IPS DF 6.9 (cell line): ENCODE measurements at regions not wholly inside any gene's neighbourhood (a gene's known extent, or its start where the extent isn't known, plus 50 kb on each side); places are given as distances from the start of the nearest gene placed in this dataset.

Experiments used
- DNase-seq: peaks from one replicate; pipeline ENCODE4 v3.0.0-alpha.2; 2013; ENCODE audit warnings: low read depth, low spot score
- H3K27ac ChIP-seq: one replicate; pipeline ENCODE4 v1.5.1; 2013; ENCODE audit warnings: low read length, control low read depth
- H3K27me3 ChIP-seq: 2 replicates; pipeline ENCODE4 v1.6.1; 2013; ENCODE audit warnings: mild to moderate bottlenecking, low read length; ENCODE audit not compliant: control insufficient read depth, insufficient read depth
- H3K36me3 ChIP-seq: 2 replicates; pipeline ENCODE4 v1.6.1; 2013; ENCODE audit warnings: low read length; ENCODE audit not compliant: control insufficient read depth, insufficient read depth
- H3K4me1 ChIP-seq: 2 replicates; pipeline ENCODE4 v1.6.1; 2013; ENCODE audit warnings: low read length; ENCODE audit not compliant: control insufficient read depth, insufficient read depth
- H3K4me3 ChIP-seq: 2 replicates; pipeline ENCODE4 v1.5.1; 2013; ENCODE audit warnings: mild to moderate bottlenecking, low read length
- H3K9me3 ChIP-seq: 2 replicates; pipeline ENCODE4 v1.6.1; 2013; ENCODE audit warnings: low read length, inconsistent platforms; ENCODE audit not compliant: control insufficient read depth, insufficient read depth
- WGBS: extraction: QIAGEN DNeasy Blood & Tissue Kit; methylation state at CpG from one replicate; pipeline ENCODE4 v1.1.7; 2013; ENCODE audit warnings: mixed read lengths, missing lambda C conversion rate; ENCODE audit not compliant: insufficient read length, insufficient coverage; 5-methylcytosine and 5-hydroxymethylcytosine counted together

DNA sequence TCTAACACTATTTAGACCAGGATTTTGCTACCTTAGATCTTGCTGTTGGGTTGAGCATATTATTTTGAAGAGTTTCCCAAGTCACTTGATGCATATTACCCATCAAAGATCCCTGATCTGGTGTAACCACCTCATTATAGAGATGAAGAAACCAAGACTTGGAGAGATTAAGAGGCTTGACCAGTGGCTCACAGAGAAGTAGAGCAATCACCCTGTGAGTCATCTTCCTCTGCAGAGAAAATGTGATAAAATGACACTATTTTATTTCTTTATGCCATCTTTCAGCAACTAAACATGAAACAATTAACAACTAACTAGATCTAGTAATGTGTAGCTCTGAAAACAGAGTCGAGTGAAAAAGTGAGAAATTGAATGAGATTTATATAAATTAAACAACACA, 76.1 kb downstream of the KIF4B start:
- no peaks in the 10 kb centered on the region for H3K27me3 ChIP-seq
- no peaks in the 10 kb centered on the region for H3K9me3 ChIP-seq
- no peaks in the 10 kb centered on the region for H3K36me3 ChIP-seq
- no peak overlapping the region for H3K27ac ChIP-seq
- DNase-seq: no peak
- no peaks in the 10 kb centered on the region for H3K4me1 ChIP-seq
- H3K4me3 ChIP-seq: no peak overlapping the region
- no CpG with 5 or more reads among the region's 1 CpG for WGBS

GRCh38 chr5:155091063-155091648, 77.6 kb downstream of the KIF4B start:
- Histone ChIP-seq H3K27ac (no peak overlapping the region), H3K4me1 (no peaks in the 10 kb centered on the region), H3K27me3 (no peaks in the 10 kb centered on the region), H3K36me3 (no peaks in the 10 kb centered on the region), H3K4me3 (no peak overlapping the region), H3K9me3 (no peaks in the 10 kb centered on the region)
- WGBS: no CpG with 5 or more reads among the region's 2 CpGs
- no peak for DNase-seq

- Histone ChIP-seq H3K4me1 (no peaks in the 10 kb centered on the region), H3K9me3 (no peaks in the 10 kb centered on the region), H3K4me3 (no peak overlapping the region), H3K27me3 (no peaks in the 10 kb centered on the region), H3K36me3 (no peaks in the 10 kb centered on the region), H3K27ac (no peak overlapping the region)
- WGBS: no CpG with 5 or more reads among the region's 2 CpGs
- DNase-seq: no peak
Observed at GRCh38 chr5:155091768-155092717, 78.5 kb downstream of the KIF4B start.

DNA sequence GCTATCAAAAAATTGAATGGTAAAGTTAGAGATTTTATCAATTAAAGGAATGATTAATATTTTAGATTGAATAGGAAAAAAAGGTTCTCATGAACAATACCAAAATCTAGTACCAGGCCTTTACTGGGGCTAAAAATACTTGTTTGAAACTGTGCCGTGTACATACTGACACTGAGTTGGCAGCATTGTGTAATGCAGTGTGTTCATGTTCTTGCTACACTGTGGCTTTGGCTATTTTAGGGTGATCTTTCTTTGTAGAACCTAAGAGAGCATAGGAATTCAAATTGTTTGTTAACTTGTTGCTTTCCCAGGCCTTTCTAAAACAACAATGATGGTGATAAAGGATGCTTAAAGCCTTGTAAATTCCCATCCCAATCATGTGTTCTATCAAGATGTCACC, 80.9 kb downstream of the KIF4B start:
- no CpG with 5 or more reads among the region's 1 CpG for WGBS
- no peak overlapping the region for H3K4me3 ChIP-seq
- H3K36me3 ChIP-seq: no peaks in the 10 kb centered on the region
- H3K27me3 ChIP-seq: no peaks in the 10 kb centered on the region
- H3K27ac ChIP-seq: no peak overlapping the region
- no peaks in the 10 kb centered on the region for H3K9me3 ChIP-seq
- no peak for DNase-seq
- H3K4me1 ChIP-seq: no peaks in the 10 kb centered on the region

DNA sequence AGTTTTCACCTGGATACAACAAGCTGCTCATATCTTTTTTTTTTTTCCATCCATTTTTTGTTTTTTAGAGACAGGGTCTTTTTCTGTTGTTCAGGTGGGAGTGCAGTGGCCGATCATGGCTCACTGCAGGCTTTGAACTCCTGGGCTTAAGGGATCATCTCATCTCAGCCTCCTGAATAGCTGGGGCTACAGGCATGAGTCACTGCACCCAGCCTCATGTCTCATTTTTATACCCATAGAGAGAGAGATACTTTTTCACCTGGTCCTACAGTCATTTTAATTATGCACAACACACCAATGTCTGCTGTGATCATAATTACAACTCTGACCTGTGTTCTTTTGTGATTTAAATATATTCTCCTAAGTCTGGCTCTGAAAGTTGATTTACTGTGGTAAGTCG, 84.4 kb downstream of the KIF4B start:
- H3K9me3 ChIP-seq: no peaks in the 10 kb centered on the region
- no peak for DNase-seq
- H3K4me3 ChIP-seq: no peak overlapping the region
- H3K27me3 ChIP-seq: no peaks in the 10 kb centered on the region
- no peaks in the 10 kb centered on the region for H3K36me3 ChIP-seq
- no peak overlapping the region for H3K27ac ChIP-seq
- no CpG with 5 or more reads among the region's 2 CpGs for WGBS
- H3K4me1 ChIP-seq: no peaks in the 10 kb centered on the region

- H3K4me3 ChIP-seq: no peak overlapping the region
- no CpG with 5 or more reads among the region's 1 CpG for WGBS
- H3K27me3 ChIP-seq: no peaks in the 10 kb centered on the region
- H3K9me3 ChIP-seq: no peaks in the 10 kb centered on the region
- no peak overlapping the region for H3K27ac ChIP-seq
- DNase-seq: no peak
- H3K4me1 ChIP-seq: no peaks in the 10 kb centered on the region
- no peaks in the 10 kb centered on the region for H3K36me3 ChIP-seq
Observed at GRCh38 chr5:155098433-155098832, 84.9 kb downstream of the KIF4B start.

- H3K27me3 ChIP-seq: no peaks in the 10 kb centered on the region
- no peak for DNase-seq
- WGBS: no CpG with 5 or more reads among the region's 2 CpGs
Observed at GRCh38 chr5:155101697-155102096, 88.1 kb downstream of the KIF4B start.

DNA sequence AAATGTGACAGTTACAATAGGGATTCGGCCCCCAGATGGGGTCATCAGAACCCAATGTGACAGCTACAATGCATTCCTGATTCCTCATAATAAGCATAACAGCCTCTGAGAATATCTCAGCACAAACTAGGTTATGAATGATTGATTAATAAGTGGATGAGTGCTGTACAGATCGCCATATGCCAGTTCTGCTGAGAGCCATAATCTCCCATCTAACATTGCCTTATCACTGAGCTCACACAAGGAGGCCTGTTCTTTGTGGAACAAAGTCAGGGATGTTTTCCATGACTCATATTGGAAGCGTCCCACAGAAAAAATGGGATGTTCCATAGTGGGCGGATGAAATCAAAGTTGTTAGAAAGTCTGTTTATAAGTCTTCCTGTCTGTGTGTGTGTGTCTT, 89.6 kb downstream of the KIF4B start:
- H3K4me1 ChIP-seq: no peaks in the 10 kb centered on the region
- no peaks in the 10 kb centered on the region for H3K9me3 ChIP-seq
- H3K4me3 ChIP-seq: no peak overlapping the region
- H3K36me3 ChIP-seq: no peaks in the 10 kb centered on the region
- H3K27ac ChIP-seq: no peak overlapping the region
- no CpG with 5 or more reads among the region's 4 CpGs for whole genome bisulfite sequencing
- no peak for DNase-seq
- no peaks in the 10 kb centered on the region for H3K27me3 ChIP-seq

More at GRCh38 chr5:155101697-155102096, 88.1 kb downstream of the KIF4B start:
- no peaks in the 10 kb centered on the region for H3K36me3 ChIP-seq
- H3K9me3 ChIP-seq: no peaks in the 10 kb centered on the region
- H3K27ac ChIP-seq: no peak overlapping the region
- H3K4me1 ChIP-seq: no peaks in the 10 kb centered on the region
- no peak overlapping the region for H3K4me3 ChIP-seq

GRCh38 chr5:155104441-155104840, 90.9 kb downstream of the KIF4B start:
- no CpG with 5 or more reads among the region's 2 CpGs for WGBS
- no peaks in the 10 kb centered on the region for H3K27me3 ChIP-seq
- no peaks in the 10 kb centered on the region for H3K4me1 ChIP-seq
- no peaks in the 10 kb centered on the region for H3K36me3 ChIP-seq
- no peak for DNase-seq
- H3K9me3 ChIP-seq: no peaks in the 10 kb centered on the region
- no peak overlapping the region for H3K4me3 ChIP-seq
- H3K27ac ChIP-seq: no peak overlapping the region

- no peaks in the 10 kb centered on the region for H3K4me1 ChIP-seq
- H3K36me3 ChIP-seq: no peaks in the 10 kb centered on the region
- no peaks in the 10 kb centered on the region for H3K27me3 ChIP-seq
- DNase-seq: no peak
- no peaks in the 10 kb centered on the region for H3K9me3 ChIP-seq
- no CpG with 5 or more reads among the region's 4 CpGs for WGBS
- no peak overlapping the region for H3K27ac ChIP-seq
- no peak overlapping the region for H3K4me3 ChIP-seq
Observed at GRCh38 chr5:155106221-155106620, 92.7 kb downstream of the KIF4B start.
